MM.1S (cell line): ENCODE measurements at regions not wholly inside any gene's neighbourhood (a gene's known extent, or its start where the extent isn't known, plus 50 kb on each side); places are given as distances from the start of the nearest gene placed in this dataset.
"Not testable (repeated sequence)": the region's sequence is repeated elsewhere in the genome, so short reads cannot be mapped to it uniquely, and the experiment has no call there.

Experiments
- EZH2phosphoT487 ChIP-seq: fragments of 300-600 bp; sonication (generic); IDR thresholded peaks from 2 replicates; pipeline ENCODE4 v1.6.1; 2018; ENCODE audit warnings: antibody characterized with exemption, low read length
- TF ChIP-seq, protein P1 (sequence below): fragments of 300-600 bp; sonication (generic); IDR thresholded peaks from 2 replicates; pipeline ENCODE4 v1.5.1; 2016; ENCODE audit warnings: antibody characterized with exemption, low read length, mixed read lengths

DNA sequence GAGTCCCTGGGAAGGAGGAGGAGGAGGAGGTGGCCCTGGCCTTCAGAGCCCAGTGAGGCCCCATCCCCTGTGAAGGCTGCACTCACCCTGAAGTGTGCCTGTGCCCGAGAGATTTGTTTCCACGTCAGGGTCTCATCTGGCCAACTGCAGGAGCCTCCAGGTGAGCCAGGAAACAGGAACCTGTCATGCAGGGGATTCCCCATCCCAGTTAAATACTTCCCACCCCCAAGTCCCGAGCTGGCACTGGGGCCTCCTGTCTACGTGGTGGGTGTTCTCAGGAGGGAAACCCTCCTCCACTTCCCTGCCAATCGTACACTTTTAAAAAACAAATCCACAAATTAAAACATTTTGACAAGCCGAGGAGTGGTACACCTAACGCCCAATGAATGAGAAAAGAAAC lies 50.9 kb upstream of the SFSWAP start:
- TF ChIP-seq, protein P1, sequence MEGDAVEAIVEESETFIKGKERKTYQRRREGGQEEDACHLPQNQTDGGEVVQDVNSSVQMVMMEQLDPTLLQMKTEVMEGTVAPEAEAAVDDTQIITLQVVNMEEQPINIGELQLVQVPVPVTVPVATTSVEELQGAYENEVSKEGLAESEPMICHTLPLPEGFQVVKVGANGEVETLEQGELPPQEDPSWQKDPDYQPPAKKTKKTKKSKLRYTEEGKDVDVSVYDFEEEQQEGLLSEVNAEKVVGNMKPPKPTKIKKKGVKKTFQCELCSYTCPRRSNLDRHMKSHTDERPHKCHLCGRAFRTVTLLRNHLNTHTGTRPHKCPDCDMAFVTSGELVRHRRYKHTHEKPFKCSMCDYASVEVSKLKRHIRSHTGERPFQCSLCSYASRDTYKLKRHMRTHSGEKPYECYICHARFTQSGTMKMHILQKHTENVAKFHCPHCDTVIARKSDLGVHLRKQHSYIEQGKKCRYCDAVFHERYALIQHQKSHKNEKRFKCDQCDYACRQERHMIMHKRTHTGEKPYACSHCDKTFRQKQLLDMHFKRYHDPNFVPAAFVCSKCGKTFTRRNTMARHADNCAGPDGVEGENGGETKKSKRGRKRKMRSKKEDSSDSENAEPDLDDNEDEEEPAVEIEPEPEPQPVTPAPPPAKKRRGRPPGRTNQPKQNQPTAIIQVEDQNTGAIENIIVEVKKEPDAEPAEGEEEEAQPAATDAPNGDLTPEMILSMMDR: not testable (repeated sequence)
- TF ChIP-seq EZH2phosphoT487: not testable (repeated sequence)
